ENCODE measurements at regions not wholly inside any gene's neighbourhood (a gene's known extent, or its start where the extent isn't known, plus 50 kb on each side); places are given as distances from the start of the nearest gene placed in this dataset.

GRCh38 chr4:83832110-83832825, 296.4 kb downstream of the GPAT3 start:
- no peaks in the 10 kb centered on the region for H3K79me2 ChIP-seq (replicated peaks; ENCODE audit: insufficient read depth)
- ATAC-seq, result no peak
- Mint-ChIP-seq H3K36me3 (ENCODE audit: low read depth) (no peaks in the 10 kb centered on the region), H3K27me3 (ENCODE audit: insufficient read depth, low read depth, poor library complexity) (no peaks in the 10 kb centered on the region), H3K4me1 (0 out of 3 replicates have a peak, but pooled peaks cover 2% of the 10 kb centered on the region), H3K9me3 (no peaks in the 10 kb centered on the region), H3K27ac (no peak overlapping the region), H3K4me3 (no peak overlapping the region)
- H3K4me1 ChIP-seq (ENCODE audit: insufficient read depth), result no peaks in the 10 kb centered on the region
- H3F3A ChIP-seq (replicated peaks; ENCODE audit: low read depth), result no peaks in the 10 kb centered on the region
- no peaks in the 10 kb centered on the region for H3K36me3 ChIP-seq (ENCODE audit: insufficient read depth)
- peak overlapping the region; percentile 14; the same call in 1 of the 2 replicates for H2AFZ ChIP-seq
- H3K27ac ChIP-seq (ENCODE audit: low read depth), result no peak overlapping the region
- H3K9me2 ChIP-seq (ENCODE audit: insufficient read depth), result peaks cover 17% of the 10 kb centered on the region
- H3K4me2 ChIP-seq, result no peak overlapping the region
- no peak for TF ChIP-seq ZNF462 (CRISPR knock-in tag; IDR thresholded peaks at IDR 0.05)
- DNase-seq (ENCODE audit: low spot score), result no peak
- H3K4me3 ChIP-seq, result no peak overlapping the region
- no peaks in the 10 kb centered on the region for H4K20me1 ChIP-seq (replicated peaks; ENCODE audit: insufficient read depth)
- H3K27me3 ChIP-seq (ENCODE audit: insufficient read depth), result no peaks in the 10 kb centered on the region

DNA sequence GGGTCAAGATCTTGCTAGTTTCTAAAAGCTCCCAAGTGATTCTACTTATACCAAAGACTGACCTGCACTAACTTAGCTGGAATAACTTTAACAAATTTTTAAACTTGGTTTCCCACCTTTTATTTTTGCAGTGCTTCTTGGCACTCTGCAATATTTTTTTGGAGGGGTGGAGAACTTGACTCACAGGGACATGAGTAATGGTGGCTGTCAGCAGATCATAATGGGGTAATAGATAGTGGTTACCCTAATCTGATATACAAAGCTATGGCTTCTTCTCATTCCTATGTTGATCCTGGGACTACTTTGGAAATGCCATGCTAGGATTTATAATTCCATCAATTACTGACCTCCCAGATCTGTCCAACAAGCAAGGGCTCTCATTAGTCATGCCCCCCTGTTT, 295.7 kb downstream of the GPAT3 start:
- no peak overlapping the region for H3K27ac ChIP-seq (ENCODE audit: low read depth)
- TF ChIP-seq REST (IDR thresholded peaks at IDR 0.05; ENCODE audit: unreplicated experiment), result no peak
- no peak for TF ChIP-seq ETS1 (IDR thresholded peaks at IDR 0.05)
- TF ChIP-seq CREB1 (CRISPR knock-in tag; IDR thresholded peaks at IDR 0.05; ENCODE audit: low read depth), result no peak
- H2AFZ ChIP-seq, result no peak overlapping the region; the same call in 1 of the 2 replicates

More for the DNA sequence above, 295.7 kb downstream of the GPAT3 start:
- H3K4me3 Mint-ChIP-seq, result no peak overlapping the region
- no peaks in the 10 kb centered on the region for H3K79me2 ChIP-seq (replicated peaks; ENCODE audit: insufficient read depth)
- H3K36me3 ChIP-seq (ENCODE audit: insufficient read depth), result no peaks in the 10 kb centered on the region
- H3K9me2 ChIP-seq (ENCODE audit: insufficient read depth), result peaks cover 20% of the 10 kb centered on the region
- H4K20me1 ChIP-seq (replicated peaks; ENCODE audit: insufficient read depth), result no peaks in the 10 kb centered on the region
- no peaks in the 10 kb centered on the region for H3K4me1 ChIP-seq (ENCODE audit: insufficient read depth)
- no peak for DNase-seq (ENCODE audit: low spot score)
- H3K27me3 ChIP-seq (ENCODE audit: insufficient read depth), result no peaks in the 10 kb centered on the region
- no peaks in the 10 kb centered on the region for H3F3A ChIP-seq (replicated peaks; ENCODE audit: low read depth)
- no peaks in the 10 kb centered on the region for H3K9me3 Mint-ChIP-seq
- no peak overlapping the region for H3K4me2 ChIP-seq
- H3K27ac Mint-ChIP-seq, result no peak overlapping the region
- H3K4me3 ChIP-seq, result no peak overlapping the region
- no peaks in the 10 kb centered on the region for H3K27me3 Mint-ChIP-seq (ENCODE audit: insufficient read depth, low read depth, poor library complexity)
- ATAC-seq, result no peak
- H3K36me3 Mint-ChIP-seq (ENCODE audit: low read depth), result no peaks in the 10 kb centered on the region
- 0 out of 3 replicates have a peak, but pooled peaks cover 2% of the 10 kb centered on the region for H3K4me1 Mint-ChIP-seq

All from GM23338 (cell line).